Endothelial cell of umbilical vein (primary cell): ENCODE measurements at regions not wholly inside any gene's neighbourhood (a gene's known extent, or its start where the extent isn't known, plus 50 kb on each side); places are given as distances from the start of the nearest gene placed in this dataset.

Source experiments
- BruUV-seq: library from RNA; stranded (reverse); fragments of 400-500 nt; replicated peaks from 2 replicates; lab custom pipeline; 2021; lab: Mats Ljungman, UMichigan
- CTCF ChIA-PET: fragments of 300-600, 350-600 bp; sonication (Branson Sonifier 250); formaldehyde crosslinking; loops from one replicate; lab custom pipeline; 2021; ENCODE audit warnings: antibody characterized with exemption, inconsistent platforms; lab: Charles Lee
- POLR2A ChIA-PET: fragments of 300-600, 350-600 bp; sonication (Branson Sonifier 250); formaldehyde crosslinking; loops from one replicate; lab custom pipeline; 2021; ENCODE audit warnings: antibody characterized with exemption, inconsistent platforms; lab: Charles Lee
- DNase-seq: peaks from one replicate; pipeline ENCODE4 v3.0.0-alpha.2; 2011; ENCODE audit warnings: low read depth, low spot score
- FAIRE-seq: peaks from 2 replicates; lab custom pipeline; 2011; peaks lifted over from hg19 to GRCh38; lab: Jason Lieb, UNC
- H2AFZ ChIP-seq: 2 replicates; pipeline ENCODE4 v1.6.0; 2012; ENCODE audit warnings: low read depth, low read length, control low read depth, inconsistent platforms
- H3K27ac ChIP-seq: 2 replicates; pipeline ENCODE4 v1.5.1; 2011; ENCODE audit warnings: low read depth, mild to moderate bottlenecking, control low read depth, low read length, moderate library complexity; ENCODE audit not compliant: insufficient read depth
- H3K27me3 ChIP-seq, 2 experiments: 2 replicates each; pipeline versions ENCODE4 v1.6.0 to v1.6.1; 2011; ENCODE audit warnings: low read length in 2 of 2, mixed read lengths in 1 of 2; ENCODE audit not compliant: control insufficient read depth in 2 of 2, insufficient read depth in 2 of 2
- H3K36me3 ChIP-seq, 2 experiments: 2 replicates in 1 of 2; 3 replicates in 1 of 2; pipeline ENCODE4 v1.5.1; 2011; ENCODE audit warnings: low read length in 2 of 2, mild to moderate bottlenecking in 1 of 2, moderate library complexity in 1 of 2; ENCODE audit not compliant: control insufficient read depth in 2 of 2, insufficient read depth in 2 of 2; ENCODE audit errors: extremely low read depth in 1 of 2
- H3K4me1 ChIP-seq: 3 replicates; pipeline ENCODE4 v1.5.1; 2011; ENCODE audit warnings: mild to moderate bottlenecking, low read length; ENCODE audit not compliant: control insufficient read depth, insufficient read depth; ENCODE audit errors: extremely low read depth
- H3K4me2 ChIP-seq: 2 replicates; pipeline ENCODE4 v1.6.1; 2011; ENCODE audit warnings: low read length, control low read depth, mixed read lengths; ENCODE audit not compliant: insufficient read depth
- H3K4me3 ChIP-seq, 3 experiments: fragments of 200-600 bp in 1 of 3; sonication (generic), shearing (Covaris generic) in 1 of 3; replicated peaks in 1 of 3; 2 replicates each; pipeline ENCODE4 v1.5.1; 2011 to 2016; ENCODE audit warnings: control low read depth in 3 of 3, low read length in 3 of 3, mild to moderate bottlenecking in 2 of 3, inconsistent platforms in 1 of 3, low read depth in 1 of 3, moderate library complexity in 1 of 3; ENCODE audit not compliant: insufficient read depth in 1 of 3
- H3K79me2 ChIP-seq: 2 replicates; pipeline ENCODE4 v1.6.0; 2012; ENCODE audit warnings: low read length, inconsistent platforms; ENCODE audit not compliant: control insufficient read depth, insufficient read depth
- H3K9ac ChIP-seq: replicated peaks from 2 replicates; pipeline ENCODE3; 2011; ENCODE audit warnings: low read length, control low read depth; ENCODE audit not compliant: insufficient read depth; ENCODE audit errors: extremely low read depth
- H3K9me1 ChIP-seq: replicated peaks from 3 replicates; pipeline ENCODE4 v1.6.0; 2011; ENCODE audit warnings: mild to moderate bottlenecking, low read length; ENCODE audit not compliant: control insufficient read depth, insufficient read depth; ENCODE audit errors: extremely low read depth
- H3K9me3 ChIP-seq: replicated peaks from 2 replicates; pipeline ENCODE4 v1.5.1; 2012; ENCODE audit warnings: low read length, inconsistent platforms; ENCODE audit not compliant: control insufficient read depth, insufficient read depth
- H4K20me1 ChIP-seq: replicated peaks from 2 replicates; pipeline ENCODE3; 2011; ENCODE audit warnings: mild to moderate bottlenecking, low read length; ENCODE audit not compliant: control insufficient read depth, insufficient read depth; ENCODE audit errors: extremely low read depth
- EZH2 ChIP-seq: IDR thresholded peaks from 2 replicates; pipeline ENCODE4 v1.6.1; 2012; ENCODE audit warnings: borderline replicate concordance, low read depth, mild to moderate bottlenecking, moderate library complexity, low read length, inconsistent platforms; ENCODE audit not compliant: severe bottlenecking
- FOS ChIP-seq: IDR thresholded peaks from 2 replicates; pipeline ENCODE4 v1.6.1; 2011; ENCODE audit warnings: mild to moderate bottlenecking, low read length, moderate library complexity, borderline replicate concordance; ENCODE audit not compliant: insufficient read depth
- GATA2 ChIP-seq: IDR thresholded peaks from 2 replicates; pipeline ENCODE4 v1.7.0; 2011; ENCODE audit warnings: low read depth, mild to moderate bottlenecking, moderate library complexity, mixed read lengths, low read length; ENCODE audit not compliant: insufficient read length, insufficient read depth
- JUN ChIP-seq: IDR thresholded peaks from 2 replicates; pipeline ENCODE4 v1.6.1; 2011; ENCODE audit warnings: borderline replicate concordance, low read depth; ENCODE audit not compliant: insufficient read length, insufficient read depth
- MAX ChIP-seq: IDR thresholded peaks from 2 replicates; pipeline ENCODE4 v1.6.1; 2011; ENCODE audit not compliant: insufficient read depth, insufficient read length
- MYC ChIP-seq: IDR thresholded peaks from one replicate; pipeline ENCODE4 v1.6.1; 2011; ENCODE audit warnings: mild to moderate bottlenecking, low read depth, low read length
- POLR2A ChIP-seq: IDR thresholded peaks from 2 replicates; pipeline ENCODE4 v1.6.1; 2012; ENCODE audit warnings: low read depth, mild to moderate bottlenecking, control low read depth, low read length
- POLR2AphosphoS5 ChIP-seq: IDR thresholded peaks from 2 replicates; pipeline ENCODE4 v1.6.1; 2012; ENCODE audit warnings: low read depth, mild to moderate bottlenecking, control low read depth, low read length, moderate library complexity; ENCODE audit not compliant: insufficient read depth
- dilution Hi-C: fragments of 300-500 bp; cut with MboI; formaldehyde crosslinking; loops from one replicate; pipeline ENCODE4 v1.15.0; 2019; ENCODE audit warnings: low sequenced_read_pairs; ENCODE audit not compliant: extremely low pct_ligation_motif_present
- intact Hi-C: fragments of 100-400 bp; cut with micrococcal nuclease; formaldehyde crosslinking; loops from one replicate; pipeline ENCODE4 v1.10.0; 2022
- TF ChIP-seq, protein P1 (sequence below), 2 donors: IDR thresholded peaks; 1 replicate in 1 of 2; 2 replicates in 1 of 2; pipeline ENCODE4 v1.5.1; 2011; ENCODE audit warnings: low read length in 2 of 2, mild to moderate bottlenecking in 2 of 2, moderate library complexity in 2 of 2, control low read depth in 1 of 2, inconsistent platforms in 1 of 2, low read depth in 1 of 2; ENCODE audit not compliant: insufficient read depth in 1 of 2; ENCODE audit errors: extremely low read depth in 1 of 2

DNA sequence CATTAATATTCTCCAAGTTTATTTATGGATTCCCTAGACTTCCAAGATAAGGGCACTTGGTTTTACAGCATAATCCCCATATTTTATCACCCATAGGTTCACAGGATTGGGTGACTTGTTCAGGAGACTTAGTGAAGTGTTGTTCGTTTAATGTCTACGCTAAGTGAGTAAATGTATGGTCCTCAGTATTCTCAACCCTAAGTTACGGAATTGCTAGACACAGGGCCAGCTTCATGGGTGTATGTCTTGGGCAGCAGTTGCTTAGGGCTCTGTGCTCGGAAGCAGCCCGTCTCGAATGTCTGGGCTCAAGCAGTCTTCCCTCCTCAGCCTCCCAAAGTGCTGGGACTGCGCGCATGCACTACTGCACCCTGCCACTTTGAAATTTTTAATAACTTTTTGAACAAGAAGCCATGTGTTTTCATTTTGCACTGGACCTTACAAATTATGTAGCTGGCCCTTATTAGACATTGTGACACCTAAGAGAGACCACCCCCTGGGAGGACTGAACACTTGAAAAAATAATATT lies 91.5 kb upstream of the ZNF217 start:
- CTCF ChIA-PET: no interaction called here
- TF ChIP-seq, protein P1, sequence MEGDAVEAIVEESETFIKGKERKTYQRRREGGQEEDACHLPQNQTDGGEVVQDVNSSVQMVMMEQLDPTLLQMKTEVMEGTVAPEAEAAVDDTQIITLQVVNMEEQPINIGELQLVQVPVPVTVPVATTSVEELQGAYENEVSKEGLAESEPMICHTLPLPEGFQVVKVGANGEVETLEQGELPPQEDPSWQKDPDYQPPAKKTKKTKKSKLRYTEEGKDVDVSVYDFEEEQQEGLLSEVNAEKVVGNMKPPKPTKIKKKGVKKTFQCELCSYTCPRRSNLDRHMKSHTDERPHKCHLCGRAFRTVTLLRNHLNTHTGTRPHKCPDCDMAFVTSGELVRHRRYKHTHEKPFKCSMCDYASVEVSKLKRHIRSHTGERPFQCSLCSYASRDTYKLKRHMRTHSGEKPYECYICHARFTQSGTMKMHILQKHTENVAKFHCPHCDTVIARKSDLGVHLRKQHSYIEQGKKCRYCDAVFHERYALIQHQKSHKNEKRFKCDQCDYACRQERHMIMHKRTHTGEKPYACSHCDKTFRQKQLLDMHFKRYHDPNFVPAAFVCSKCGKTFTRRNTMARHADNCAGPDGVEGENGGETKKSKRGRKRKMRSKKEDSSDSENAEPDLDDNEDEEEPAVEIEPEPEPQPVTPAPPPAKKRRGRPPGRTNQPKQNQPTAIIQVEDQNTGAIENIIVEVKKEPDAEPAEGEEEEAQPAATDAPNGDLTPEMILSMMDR (IDR thresholded peaks at IDR 0.05; ENCODE audit: extremely low read depth in 1 of 2, insufficient read depth in 1 of 2, low read depth in 1 of 2, low read length in 2 of 2): no peak
- TF ChIP-seq POLR2A: no peak
- TF ChIP-seq FOS: no peak
- TF ChIP-seq MAX: no peak
- TF ChIP-seq MYC: no peak
- no peak for TF ChIP-seq EZH2
- no peak for TF ChIP-seq POLR2AphosphoS5
- TF ChIP-seq JUN: no peak
- no peak for TF ChIP-seq GATA2
- no peak for FAIRE-seq

More for the DNA sequence above, 91.5 kb upstream of the ZNF217 start:
- dilution Hi-C loops (no loop called here), intact Hi-C loops (no loop called here)
- BruUV-seq: no TSS peak
- Histone ChIP-seq H3K9me1 (no peaks in the 10 kb centered on the region), H3K9ac (no peak overlapping the region), H3K4me1 (no peaks in the 10 kb centered on the region), H4K20me1 (no peaks in the 10 kb centered on the region), H2AFZ (no peak overlapping the region), H3K27me3 (no peaks in the 10 kb centered on the region), H3K4me2 (no peak overlapping the region), H3K36me3 (no peaks in the 10 kb centered on the region), H3K79me2 (no peaks in the 10 kb centered on the region), H3K9me3 (no peaks in the 10 kb centered on the region), H3K4me3 (no peak overlapping the region), H3K27ac (no peak overlapping the region)
- POLR2A ChIA-PET: no interaction called here
- DNase-seq: no peak
